HEK293T (cell line): ENCODE measurements at regions not wholly inside any gene's neighbourhood (a gene's known extent, or its start where the extent isn't known, plus 50 kb on each side); places are given as distances from the start of the nearest gene placed in this dataset.

Source experiments
- ELF4 ChIP-seq: fragments of 450-650 bp; IDR thresholded peaks from 2 replicates; pipeline ENCODE4 v1.6.1; 2017; ENCODE audit warnings: antibody characterized with exemption
- FOXM1 ChIP-seq: fragments of 450-650 bp; IDR thresholded peaks from 2 replicates; pipeline ENCODE4 v1.6.1; 2017; ENCODE audit warnings: mild to moderate bottlenecking, borderline replicate concordance
- HDGF ChIP-seq: fragments of 450-650 bp; IDR thresholded peaks from 2 replicates; pipeline ENCODE4 v1.6.1; 2017; ENCODE audit warnings: antibody characterized with exemption, borderline replicate concordance
- L3MBTL2 ChIP-seq: fragments of 450-650 bp; conservative IDR thresholded peaks from 2 replicates; pipeline ENCODE4 v1.6.1; 2016; ENCODE audit warnings: mild to moderate bottlenecking
- LEF1 ChIP-seq: fragments of 450-650 bp; IDR thresholded peaks from 2 replicates; pipeline ENCODE4 v1.6.1; 2017; ENCODE audit warnings: mild to moderate bottlenecking, borderline replicate concordance
- PKNOX1 ChIP-seq: fragments of 450-650 bp; IDR thresholded peaks from 2 replicates; pipeline ENCODE4 v1.6.1; 2016
- SP1 ChIP-seq: fragments of 450-650 bp; IDR thresholded peaks from 2 replicates; pipeline ENCODE4 v1.6.1; 2017
- SUZ12 ChIP-seq: fragments of 450-650 bp; IDR thresholded peaks from 2 replicates; pipeline ENCODE4 v1.6.1; 2016; ENCODE audit warnings: mild to moderate bottlenecking
- ZNF384 ChIP-seq: fragments of 450-650 bp; IDR thresholded peaks from 2 replicates; pipeline ENCODE4 v1.6.1; 2016

DNA sequence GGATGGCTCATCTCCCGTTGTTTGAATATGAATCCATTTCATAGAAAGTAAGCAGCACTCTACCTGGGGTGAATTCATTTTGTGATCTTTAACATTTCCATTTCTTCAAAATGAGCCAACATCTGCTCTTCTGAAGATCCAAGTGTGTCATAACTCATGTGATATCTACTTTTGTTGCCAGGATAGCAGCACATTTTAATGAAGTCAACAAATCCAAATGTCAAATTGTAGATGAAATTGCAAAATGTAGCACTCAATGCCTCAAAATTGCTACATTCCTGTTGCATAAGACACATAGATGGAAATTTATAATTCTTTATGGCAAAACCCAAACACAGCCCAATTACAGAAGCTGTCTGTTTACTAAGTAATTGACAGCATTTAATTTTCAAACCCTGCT, 360.7 kb downstream of the TMX3 start:
- no peak for TF ChIP-seq FOXM1
- TF ChIP-seq PKNOX1 = no peak
- no peak for TF ChIP-seq ZNF384
- TF ChIP-seq L3MBTL2 = no peak
- no peak for TF ChIP-seq SP1
- TF ChIP-seq HDGF = no peak
- no peak for TF ChIP-seq SUZ12
- no peak for TF ChIP-seq ELF4
- no peak for TF ChIP-seq LEF1
